Spleen (tissue), 11 donors: ENCODE measurements at regions not wholly inside any gene's neighbourhood (a gene's known extent, or its start where the extent isn't known, plus 50 kb on each side); places are given as distances from the start of the nearest gene placed in this dataset.

Experiments used
- DNase-seq: peaks from one replicate; pipeline ENCODE4 v3.0.0-alpha.2; 2020
- H3K27ac ChIP-seq, 8 donors: fragments of 200-600 bp; sonication (generic) in 7 of 8; 1 replicate in 4 of 8; 2 replicates in 4 of 8; pipeline versions ENCODE4 v1.5.0 to v1.8.0; 2016 to 2021; ENCODE audit warnings: inconsistent platforms in 4 of 8, mild to moderate bottlenecking in 4 of 8, moderate library complexity in 1 of 8
- H3K27me3 ChIP-seq, 7 donors: fragments of 200-600 bp; sonication (generic) in 6 of 7; replicated peaks in 1 of 7; 1 replicate in 4 of 7; 2 replicates in 3 of 7; pipeline versions ENCODE4 v1.5.0 to v1.8.0; 2016 to 2021; ENCODE audit warnings: inconsistent platforms in 3 of 7, mild to moderate bottlenecking in 1 of 7
- H3K36me3 ChIP-seq, 6 donors: fragments of 200-600 bp; sonication (generic) in 5 of 6; 1 replicate in 4 of 6; 2 replicates in 2 of 6; pipeline versions ENCODE4 v1.5.0 to v1.8.0; 2016 to 2021; ENCODE audit warnings: inconsistent platforms in 2 of 6
- H3K4me1 ChIP-seq, 6 donors: fragments of 200-600 bp; sonication (generic) in 5 of 6; 1 replicate in 3 of 6; 2 replicates in 3 of 6; pipeline versions ENCODE4 v1.5.0 to v1.8.0; 2016 to 2021; ENCODE audit warnings: inconsistent platforms in 3 of 6
- H3K4me3 ChIP-seq, 8 donors: fragments of 200-600 bp; sonication (generic) in 7 of 8; 1 replicate in 4 of 8; 2 replicates in 4 of 8; pipeline versions ENCODE4 v1.5.0 to v1.8.0; 2016 to 2021; ENCODE audit warnings: inconsistent platforms in 4 of 8, mild to moderate bottlenecking in 4 of 8, moderate library complexity in 2 of 8
- H3K9me3 ChIP-seq, 8 donors: fragments of 200-600 bp; sonication (generic) in 7 of 8; 1 replicate in 4 of 8; 2 replicates in 4 of 8; pipeline versions ENCODE4 v1.5.0 to v1.8.0; 2016 to 2021; ENCODE audit warnings: inconsistent platforms in 4 of 8
- POLR2A ChIP-seq, 3 donors: fragments of 450-650 bp; IDR thresholded peaks; one replicate each; pipeline ENCODE4 v1.5.1; 2017; ENCODE audit warnings: antibody characterized with exemption in 3 of 3, mild to moderate bottlenecking in 1 of 3
- POLR2AphosphoS5 ChIP-seq, 3 donors: sonication (generic); formaldehyde crosslinking; IDR thresholded peaks; one replicate each; pipeline ENCODE4 v1.5.1; 2017; ENCODE audit warnings: antibody characterized with exemption in 3 of 3
- WGBS, 5 donors: extraction: QIAGEN DNeasy Blood & Tissue Kit in 3 of 5; methylation state at CpG; one replicate each; pipeline versions ENCODE4 v1.1.5 to v1.1.7; 2013 to 2018; 5-methylcytosine and 5-hydroxymethylcytosine counted together
- intact Hi-C: fragments of 100-400 bp; cut with DNase I; formaldehyde crosslinking; loops from one replicate; pipeline ENCODE4 v1.15.0; 2023; ENCODE audit warnings: low total_unique reads
- TF ChIP-seq, protein P1 (sequence below), 11 experiments: fragments of 200-600 bp in 7 of 11; fragments of 450-650 bp in 4 of 11; sonication (generic) in 4 of 11; IDR thresholded peaks in 8 of 11; conservative IDR thresholded peaks in 3 of 11; 1 replicate in 7 of 11; 2 replicates in 4 of 11; pipeline versions ENCODE4 v1.4.0 to v1.8.0; 2016 to 2021; ENCODE audit warnings: antibody characterized with exemption in 11 of 11, inconsistent platforms in 4 of 11, mild to moderate bottlenecking in 1 of 11
- donor health status: healthy with polysubstance abuse.
- donor health status: DM: no; HTN: no; CAD: no; lungs with moderate emphysema.
- donor health status: DM: no; HTN: no; CAD: no.
- donor health status: Bipolar disorder and iron deficiency.
- donor health status: healthy.
- donor health status: DM: no; HTN: no; CAD: no.
- donor health status: DM: yes; HTN: yes; CAD: no.

DNA sequence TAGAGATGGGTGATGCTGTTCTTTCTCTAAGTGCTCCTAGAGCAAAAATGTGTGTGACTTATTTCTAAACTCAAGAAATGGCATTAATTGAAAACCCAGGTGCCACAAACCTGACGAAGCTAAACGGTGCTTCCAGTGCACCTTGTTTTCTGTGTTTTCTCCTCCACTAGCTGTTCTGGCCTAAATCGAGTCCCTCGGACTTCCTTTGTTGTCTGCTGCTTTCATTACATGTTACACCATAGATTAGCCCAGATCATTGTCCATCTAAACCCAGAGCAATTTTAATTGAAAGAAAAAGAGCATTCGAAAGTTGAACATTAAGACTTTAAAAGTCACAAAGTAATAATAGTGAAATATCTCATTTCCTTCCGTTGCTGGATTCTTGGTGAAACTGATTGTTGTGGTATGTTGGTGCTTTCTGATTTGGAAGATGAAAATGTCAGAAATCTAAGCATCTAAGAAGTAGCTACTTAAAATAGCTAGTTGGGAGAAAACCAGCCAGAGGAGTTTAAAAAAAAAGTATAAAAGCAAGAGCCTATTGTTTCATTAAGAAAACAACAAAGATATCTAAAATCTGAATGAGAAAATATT lies 219.6 kb upstream of the G2E3 start:
- WGBS, 5 donors: 81 to 86% (median 83%) methylated on average over 6 of the region's 6 CpGs
- intact Hi-C loops: no loop called here
- Histone ChIP-seq H3K4me1 (no peaks in the 10 kb centered on the region), H3K36me3 (no peaks in the 10 kb centered on the region), H3K9me3 (no peaks in the 10 kb centered on the region), H3K27me3 (no peaks in the 10 kb centered on the region), H3K4me3 (no peak overlapping the region), H3K27ac (no peak overlapping the region)
- DNase-seq: no peak
- no peak for TF ChIP-seq POLR2A (IDR thresholded peaks at IDR 0.05)
- TF ChIP-seq, protein P1, sequence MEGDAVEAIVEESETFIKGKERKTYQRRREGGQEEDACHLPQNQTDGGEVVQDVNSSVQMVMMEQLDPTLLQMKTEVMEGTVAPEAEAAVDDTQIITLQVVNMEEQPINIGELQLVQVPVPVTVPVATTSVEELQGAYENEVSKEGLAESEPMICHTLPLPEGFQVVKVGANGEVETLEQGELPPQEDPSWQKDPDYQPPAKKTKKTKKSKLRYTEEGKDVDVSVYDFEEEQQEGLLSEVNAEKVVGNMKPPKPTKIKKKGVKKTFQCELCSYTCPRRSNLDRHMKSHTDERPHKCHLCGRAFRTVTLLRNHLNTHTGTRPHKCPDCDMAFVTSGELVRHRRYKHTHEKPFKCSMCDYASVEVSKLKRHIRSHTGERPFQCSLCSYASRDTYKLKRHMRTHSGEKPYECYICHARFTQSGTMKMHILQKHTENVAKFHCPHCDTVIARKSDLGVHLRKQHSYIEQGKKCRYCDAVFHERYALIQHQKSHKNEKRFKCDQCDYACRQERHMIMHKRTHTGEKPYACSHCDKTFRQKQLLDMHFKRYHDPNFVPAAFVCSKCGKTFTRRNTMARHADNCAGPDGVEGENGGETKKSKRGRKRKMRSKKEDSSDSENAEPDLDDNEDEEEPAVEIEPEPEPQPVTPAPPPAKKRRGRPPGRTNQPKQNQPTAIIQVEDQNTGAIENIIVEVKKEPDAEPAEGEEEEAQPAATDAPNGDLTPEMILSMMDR (IDR thresholded peaks at IDR 0.05 in 8 of 11, conservative IDR thresholded peaks at IDR 0.05 in 3 of 11): no peak
- TF ChIP-seq POLR2AphosphoS5 (IDR thresholded peaks at IDR 0.05): no peak

DNA sequence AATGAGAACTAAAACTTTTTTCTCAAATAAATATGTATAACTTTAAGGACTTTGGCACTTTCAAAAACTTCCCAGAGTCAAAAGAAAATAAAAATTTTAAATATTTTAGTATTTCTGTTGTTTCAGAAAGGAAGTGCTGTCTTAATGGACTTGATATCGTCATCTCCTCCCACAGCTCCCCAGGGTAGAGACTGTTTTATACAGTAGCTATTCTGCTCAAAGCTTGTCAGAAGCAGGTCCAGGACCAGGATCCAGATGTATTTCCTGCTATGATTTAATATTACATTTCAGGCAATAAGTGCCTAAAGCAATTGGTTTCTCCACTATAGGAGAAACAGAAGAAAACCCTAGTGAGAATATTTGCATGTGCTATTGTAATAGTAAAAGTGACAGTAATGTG lies 218.5 kb upstream of the G2E3 start:
- intact Hi-C loops: no loop called here
- H3K9me3 ChIP-seq: no peaks in the 10 kb centered on the region
- H3K27ac ChIP-seq: no peak overlapping the region
- H3K27me3 ChIP-seq: no peaks in the 10 kb centered on the region
- TF ChIP-seq POLR2A (IDR thresholded peaks at IDR 0.05) (no peak), POLR2AphosphoS5 (IDR thresholded peaks at IDR 0.05) (no peak)
- TF ChIP-seq, protein P1 (IDR thresholded peaks at IDR 0.05 in 8 of 11, conservative IDR thresholded peaks at IDR 0.05 in 3 of 11): no peak
- H3K4me3 ChIP-seq: no peak overlapping the region
- no peaks in the 10 kb centered on the region for H3K4me1 ChIP-seq
- WGBS, 5 donors: 76 to 94% (median 81%) methylated on average over 1 of the region's 1 CpG
- H3K36me3 ChIP-seq: no peaks in the 10 kb centered on the region
- no peak for DNase-seq

DNA sequence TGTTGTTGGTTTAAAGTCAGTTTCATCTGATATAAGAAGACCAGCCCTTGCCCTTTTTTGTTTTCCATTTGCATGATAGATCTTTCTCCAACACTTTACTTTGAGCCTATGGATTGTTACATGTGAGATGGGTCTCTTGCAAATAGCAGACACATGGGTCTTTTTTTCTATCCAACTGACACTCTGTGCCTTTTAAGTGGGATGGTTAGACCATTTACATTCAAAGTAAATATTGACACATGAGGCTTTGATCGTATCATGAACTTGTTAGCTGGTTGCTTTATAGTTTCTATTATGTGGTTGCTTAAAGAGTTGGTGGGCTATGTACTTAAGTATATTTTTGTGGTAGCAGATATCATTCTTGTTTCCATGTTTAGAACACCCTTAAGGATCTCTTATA lies 213.4 kb upstream of the G2E3 start:
- 80 to 90% (median 85%) methylated on average over 1 of the region's 1 CpG for WGBS, 5 donors
- Histone ChIP-seq H3K4me3 (no peak overlapping the region), H3K27ac (no peak overlapping the region), H3K4me1 (no peaks in the 10 kb centered on the region), H3K9me3 (no peaks in the 10 kb centered on the region), H3K27me3 (no peaks in the 10 kb centered on the region), H3K36me3 (no peaks in the 10 kb centered on the region)
- intact Hi-C loops: no loop called here
- TF ChIP-seq POLR2AphosphoS5 (IDR thresholded peaks at IDR 0.05) (no peak), POLR2A (IDR thresholded peaks at IDR 0.05) (no peak)
- TF ChIP-seq, protein P1 (IDR thresholded peaks at IDR 0.05 in 8 of 11, conservative IDR thresholded peaks at IDR 0.05 in 3 of 11): no peak
- no peak for DNase-seq

DNA sequence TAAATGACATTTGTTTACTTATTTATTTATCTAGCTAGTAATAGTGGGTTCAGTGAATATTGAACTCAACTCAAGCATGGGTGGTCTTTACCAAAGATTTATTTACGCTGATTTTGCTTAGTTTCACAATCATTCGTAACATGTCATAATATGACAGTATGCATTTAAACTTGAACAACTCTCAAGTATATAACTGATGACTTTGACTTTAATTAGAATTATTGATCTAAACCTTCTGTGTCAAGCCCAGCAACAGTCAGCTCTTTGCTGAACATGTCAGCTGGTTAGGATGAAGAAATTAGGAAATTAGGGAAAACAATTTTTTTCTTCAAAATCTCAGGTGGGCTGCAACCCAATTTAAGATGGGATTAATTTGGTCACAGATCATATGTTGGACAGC lies 210.5 kb upstream of the G2E3 start:
- Histone ChIP-seq H3K9me3 (no peaks in the 10 kb centered on the region), H3K4me3 (no peak overlapping the region), H3K27ac (no peak overlapping the region), H3K36me3 (no peaks in the 10 kb centered on the region), H3K27me3 (peaks cover 0 to 5% (median 0%) of the 10 kb centered on the region in 7 donors), H3K4me1 (no peaks in the 10 kb centered on the region)
- 85 to 94% (median 91%) methylated on average over 2 of the region's 2 CpGs for WGBS, 5 donors
- no peak for DNase-seq
- intact Hi-C loops: no loop called here
- TF ChIP-seq POLR2A (IDR thresholded peaks at IDR 0.05): no peak
- TF ChIP-seq POLR2AphosphoS5 (IDR thresholded peaks at IDR 0.05): no peak
- TF ChIP-seq, protein P1 (IDR thresholded peaks at IDR 0.05 in 8 of 11, conservative IDR thresholded peaks at IDR 0.05 in 3 of 11): no peak
